Vagina (tissue), 2 donors: ENCODE measurements at regions not wholly inside any gene's neighbourhood (a gene's known extent, or its start where the extent isn't known, plus 50 kb on each side); places are given as distances from the start of the nearest gene placed in this dataset.

ENCODE experiments used
- DNase-seq, 2 donors: peaks; one replicate each; pipeline ENCODE4 v3.0.0-alpha.2; 2017; ENCODE audit errors: extremely low spot score in 2 of 2
- H3K27ac ChIP-seq: fragments of 200-600 bp; sonication (generic); one replicate; pipeline ENCODE4 v1.5.1; 2019
- H3K27me3 ChIP-seq: fragments of 200-600 bp; sonication (generic); one replicate; pipeline ENCODE4 v1.5.1; 2019
- H3K36me3 ChIP-seq, 2 donors: fragments of 200-600 bp; sonication (generic); one replicate each; pipeline ENCODE4 v1.5.1; 2017 to 2019
- H3K4me1 ChIP-seq: fragments of 200-600 bp; sonication (generic); one replicate; pipeline ENCODE4 v1.5.1; 2019
- H3K4me3 ChIP-seq, 2 donors: fragments of 200-600 bp; sonication (generic); 1 replicate in 1 of 2; 2 replicates in 1 of 2; pipeline ENCODE4 v1.5.1; 2016 to 2019
- H3K9me3 ChIP-seq: fragments of 200-600 bp; sonication (generic); one replicate; pipeline ENCODE4 v1.5.1; 2019
- POLR2A ChIP-seq, 2 donors: fragments of 450-650 bp; IDR thresholded peaks; one replicate each; pipeline ENCODE4 v1.6.1; 2017; ENCODE audit warnings: antibody characterized with exemption in 2 of 2, mild to moderate bottlenecking in 2 of 2, moderate library complexity in 2 of 2
- POLR2AphosphoS5 ChIP-seq, 2 donors: sonication (generic); formaldehyde crosslinking; IDR thresholded peaks; one replicate each; pipeline ENCODE4 v1.9.0; 2017; ENCODE audit warnings: antibody characterized with exemption in 2 of 2, mild to moderate bottlenecking in 2 of 2, low read depth in 1 of 2; ENCODE audit not compliant: insufficient read depth in 1 of 2
- intact Hi-C: fragments of 100-400 bp; cut with DNase I; formaldehyde crosslinking; loops from one replicate; pipeline ENCODE4 v1.15.1; 2023
- TF ChIP-seq, protein P1 (sequence below), 3 experiments: fragments of 450-650 bp in 2 of 3; fragments of 200-600 bp in 1 of 3; sonication (generic) in 1 of 3; IDR thresholded peaks; one replicate each; pipeline ENCODE4 v1.5.1; 2017 to 2019; ENCODE audit warnings: antibody characterized with exemption in 3 of 3, mild to moderate bottlenecking in 2 of 3, moderate library complexity in 2 of 3

DNA sequence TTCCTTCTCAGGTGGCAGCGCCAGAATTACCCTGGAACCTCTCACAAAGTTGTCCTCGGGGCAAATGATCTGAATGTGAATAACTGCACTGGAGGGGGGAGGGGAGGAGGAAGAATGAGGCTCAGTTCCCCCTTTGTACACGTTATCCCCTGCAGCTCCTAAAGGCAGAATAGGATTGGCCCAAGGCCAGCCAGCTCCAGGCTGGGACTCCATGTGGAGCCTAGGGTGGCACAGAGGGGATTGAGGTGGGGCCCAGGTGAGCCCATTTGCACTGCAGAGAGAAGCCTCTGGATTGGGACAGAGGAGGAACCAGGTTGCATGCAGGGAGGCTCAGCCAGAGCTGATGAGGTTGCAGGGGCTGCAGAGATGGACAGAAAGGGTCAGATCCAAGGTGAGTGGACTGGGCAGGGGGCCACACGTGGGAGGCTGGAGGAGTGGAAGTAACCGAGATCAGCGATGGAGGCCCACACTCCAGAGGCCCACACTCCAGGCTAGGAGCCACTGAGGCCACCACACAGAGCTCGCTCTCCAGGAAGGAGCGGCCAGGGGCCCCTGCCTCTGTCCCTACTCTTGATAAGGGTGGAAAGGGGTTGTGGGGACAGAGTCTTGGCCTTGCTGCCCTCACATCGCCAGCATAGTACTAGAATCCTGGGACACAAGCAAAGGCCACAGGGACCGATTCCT, 78.6 kb downstream of the RBFOX3 start:
- no peak for DNase-seq
- H3K27me3 ChIP-seq = no peaks in the 10 kb centered on the region
- TF ChIP-seq, protein P1, sequence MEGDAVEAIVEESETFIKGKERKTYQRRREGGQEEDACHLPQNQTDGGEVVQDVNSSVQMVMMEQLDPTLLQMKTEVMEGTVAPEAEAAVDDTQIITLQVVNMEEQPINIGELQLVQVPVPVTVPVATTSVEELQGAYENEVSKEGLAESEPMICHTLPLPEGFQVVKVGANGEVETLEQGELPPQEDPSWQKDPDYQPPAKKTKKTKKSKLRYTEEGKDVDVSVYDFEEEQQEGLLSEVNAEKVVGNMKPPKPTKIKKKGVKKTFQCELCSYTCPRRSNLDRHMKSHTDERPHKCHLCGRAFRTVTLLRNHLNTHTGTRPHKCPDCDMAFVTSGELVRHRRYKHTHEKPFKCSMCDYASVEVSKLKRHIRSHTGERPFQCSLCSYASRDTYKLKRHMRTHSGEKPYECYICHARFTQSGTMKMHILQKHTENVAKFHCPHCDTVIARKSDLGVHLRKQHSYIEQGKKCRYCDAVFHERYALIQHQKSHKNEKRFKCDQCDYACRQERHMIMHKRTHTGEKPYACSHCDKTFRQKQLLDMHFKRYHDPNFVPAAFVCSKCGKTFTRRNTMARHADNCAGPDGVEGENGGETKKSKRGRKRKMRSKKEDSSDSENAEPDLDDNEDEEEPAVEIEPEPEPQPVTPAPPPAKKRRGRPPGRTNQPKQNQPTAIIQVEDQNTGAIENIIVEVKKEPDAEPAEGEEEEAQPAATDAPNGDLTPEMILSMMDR (IDR thresholded peaks at IDR 0.05) = no peak
- TF ChIP-seq POLR2AphosphoS5 (IDR thresholded peaks at IDR 0.05; ENCODE audit: insufficient read depth in 1 of 2, low read depth in 1 of 2) = no peak
- no peak for TF ChIP-seq POLR2A (IDR thresholded peaks at IDR 0.05)

DNA sequence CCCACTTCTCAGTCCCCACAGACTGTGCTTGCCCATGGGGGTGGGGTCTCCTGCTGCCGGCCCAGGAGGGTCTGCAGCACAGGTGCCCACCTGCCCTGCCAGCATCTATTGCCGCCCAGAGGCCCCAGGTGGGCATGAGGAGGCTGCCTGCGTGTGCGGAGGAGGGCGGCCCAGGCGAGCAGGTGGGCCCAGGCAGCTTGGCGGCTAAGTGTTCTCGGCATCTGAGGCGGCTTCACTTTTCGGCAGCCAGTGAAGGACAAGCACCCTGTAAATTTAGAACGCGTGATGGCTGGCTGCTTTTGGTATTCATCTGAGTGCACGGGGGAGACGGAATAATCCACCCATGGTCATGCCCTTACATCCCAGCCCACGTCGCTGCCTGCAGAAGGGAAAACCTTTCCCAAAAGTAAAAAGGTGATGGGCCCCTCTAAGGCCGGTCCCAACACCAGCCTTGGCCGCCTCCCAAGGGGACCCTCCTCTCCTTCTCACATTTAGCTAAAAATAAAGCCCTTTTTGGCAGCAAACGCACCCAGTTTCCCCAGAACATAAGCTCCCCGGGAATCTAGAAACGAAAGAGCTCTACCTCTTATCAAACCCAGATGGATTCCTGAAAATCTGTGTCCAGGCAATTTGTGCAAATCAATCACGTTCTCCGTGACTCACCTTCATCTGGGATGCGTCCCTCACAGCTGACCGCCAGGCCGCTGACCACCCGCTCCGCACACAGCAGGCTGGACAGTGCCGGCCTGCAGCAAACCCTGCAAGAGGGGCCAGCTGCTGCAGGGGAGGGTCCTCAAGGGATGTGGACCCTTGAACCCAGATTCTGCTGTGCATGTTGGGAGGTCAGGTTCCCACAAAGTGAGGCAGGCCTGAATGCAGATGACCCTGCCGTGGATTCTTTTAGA, 79.4 kb downstream of the RBFOX3 start:
- Histone ChIP-seq H3K36me3 (no peaks in the 10 kb centered on the region), H3K9me3 (no peaks in the 10 kb centered on the region), H3K4me1 (no peaks in the 10 kb centered on the region), H3K27ac (no peak overlapping the region), H3K4me3 (no peak overlapping the region), H3K27me3 (no peaks in the 10 kb centered on the region)
- TF ChIP-seq, protein P1 (IDR thresholded peaks at IDR 0.05) = no peak
- TF ChIP-seq POLR2AphosphoS5 (IDR thresholded peaks at IDR 0.05; ENCODE audit: insufficient read depth in 1 of 2, low read depth in 1 of 2) (no peak), POLR2A (IDR thresholded peaks at IDR 0.05) (no peak)
- intact Hi-C loops = no loop called here
- no peak for DNase-seq

More for the DNA sequence above, 78.6 kb downstream of the RBFOX3 start:
- Histone ChIP-seq H3K4me1 (no peaks in the 10 kb centered on the region), H3K4me3 (no peak overlapping the region), H3K9me3 (no peaks in the 10 kb centered on the region), H3K36me3 (no peaks in the 10 kb centered on the region), H3K27ac (no peak overlapping the region)
- intact Hi-C loops = no loop called here

DNA sequence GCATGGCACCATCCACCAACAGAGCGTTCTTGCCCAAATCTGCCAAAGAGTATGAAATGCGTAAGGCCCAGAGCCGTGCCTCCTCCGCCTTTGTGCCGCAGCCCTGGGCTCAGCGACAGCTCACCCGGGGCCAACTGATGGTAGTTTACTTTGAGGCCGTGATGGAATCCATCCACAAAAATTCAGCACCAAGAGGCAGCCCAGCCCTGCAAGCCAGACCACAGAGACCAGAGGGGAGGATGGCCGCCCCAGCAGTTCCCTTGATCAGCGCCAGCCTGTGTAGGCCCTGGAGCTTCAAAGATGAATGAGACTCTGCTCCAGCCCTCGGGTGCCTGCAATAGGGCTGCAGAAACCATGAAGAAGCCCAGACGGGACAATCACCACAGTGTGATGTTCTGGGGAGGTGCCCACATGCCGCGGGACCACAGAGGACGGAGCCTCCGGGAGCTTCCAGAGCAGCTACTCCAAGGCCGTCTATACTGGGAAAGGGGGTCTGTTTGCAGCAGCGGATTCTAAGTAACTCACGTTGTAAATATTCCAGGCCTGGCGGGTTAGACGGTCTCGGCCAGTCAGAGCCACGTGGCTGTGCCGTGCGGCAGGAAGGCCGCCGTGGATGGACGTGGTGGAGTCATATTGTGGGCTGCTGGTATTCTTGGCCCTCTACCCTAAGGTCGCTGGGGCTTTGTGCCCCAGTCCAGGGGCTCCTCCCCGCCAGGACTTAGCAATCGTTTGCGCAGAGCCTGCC, 80.3 kb downstream of the RBFOX3 start:
- H3K27ac ChIP-seq = no peak overlapping the region
- no peaks in the 10 kb centered on the region for H3K27me3 ChIP-seq

DNA sequence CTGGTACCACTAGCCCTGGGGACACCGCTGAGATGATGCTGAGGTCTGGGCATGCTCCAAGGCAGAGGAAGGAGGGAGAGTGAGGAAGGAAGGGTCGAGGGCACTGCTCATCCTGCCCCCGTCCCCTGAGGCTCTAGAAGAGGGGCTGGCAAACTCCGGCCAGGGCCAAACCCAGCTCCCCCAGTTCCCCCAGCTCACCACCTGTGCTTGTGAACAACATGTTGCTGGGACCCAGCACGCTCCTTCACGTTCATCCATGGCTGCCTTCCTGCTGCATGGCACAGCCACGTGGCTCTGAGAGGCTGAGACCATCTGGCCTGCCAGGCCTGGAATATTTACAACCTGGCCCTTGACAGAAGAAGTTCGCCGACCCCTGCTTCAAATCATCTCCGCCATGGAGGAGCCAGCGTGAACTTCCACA, 81.2 kb downstream of the RBFOX3 start:
- Histone ChIP-seq H3K36me3 (no peaks in the 10 kb centered on the region), H3K27me3 (no peaks in the 10 kb centered on the region), H3K27ac (no peak overlapping the region), H3K4me1 (no peaks in the 10 kb centered on the region), H3K4me3 (no peak overlapping the region), H3K9me3 (no peaks in the 10 kb centered on the region)
- TF ChIP-seq POLR2A (IDR thresholded peaks at IDR 0.05) (no peak), POLR2AphosphoS5 (IDR thresholded peaks at IDR 0.05; ENCODE audit: insufficient read depth in 1 of 2, low read depth in 1 of 2) (no peak)
- TF ChIP-seq, protein P1 (IDR thresholded peaks at IDR 0.05) = no peak
- no peak for DNase-seq
- intact Hi-C loops = no loop called here

More for the DNA sequence above, 80.3 kb downstream of the RBFOX3 start:
- TF ChIP-seq POLR2AphosphoS5 (IDR thresholded peaks at IDR 0.05; ENCODE audit: insufficient read depth in 1 of 2, low read depth in 1 of 2) (no peak), POLR2A (IDR thresholded peaks at IDR 0.05) (no peak)
- TF ChIP-seq, protein P1 (IDR thresholded peaks at IDR 0.05) = no peak
- DNase-seq = no peak
- intact Hi-C loops = no loop called here
- no peaks in the 10 kb centered on the region for H3K36me3 ChIP-seq
- no peak overlapping the region for H3K4me3 ChIP-seq
- H3K4me1 ChIP-seq = no peaks in the 10 kb centered on the region
- H3K9me3 ChIP-seq = no peaks in the 10 kb centered on the region
